ENCODE measurements at regions not wholly inside any gene's neighbourhood (a gene's known extent, or its start where the extent isn't known, plus 50 kb on each side); places are given as distances from the start of the nearest gene placed in this dataset.

DNA sequence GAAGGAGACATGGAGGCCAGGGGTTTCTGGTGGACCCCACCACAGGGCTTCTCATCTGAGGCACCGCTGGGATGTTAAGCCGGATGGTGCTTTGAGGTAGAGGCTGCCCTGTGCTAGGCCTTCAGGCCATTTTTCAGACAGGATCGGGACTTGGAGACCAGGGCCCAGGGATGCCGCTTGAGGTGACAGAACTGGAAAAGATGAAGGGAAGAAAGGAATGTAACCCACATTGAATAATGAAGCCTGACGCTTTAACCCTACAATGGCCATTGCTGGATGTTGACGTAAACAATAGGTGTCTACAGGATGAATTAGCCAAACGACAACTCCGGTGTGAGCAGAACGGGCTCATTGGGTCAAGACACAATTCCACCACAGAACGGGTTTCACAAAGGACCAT, 62.5 kb downstream of the CEBPB start:
- TF ChIP-seq CTCF (optimal IDR thresholded peaks at IDR 0.05 in 1 of 3, IDR thresholded peaks at IDR 0.05 in 1 of 3, conservative IDR thresholded peaks at IDR 0.05 in 1 of 3; ENCODE audit: extremely low read depth in 1 of 3, insufficient read depth in 2 of 3, low read length in 3 of 3) = no peak
- TF ChIP-seq EZH2 (IDR thresholded peaks at IDR 0.05; ENCODE audit: low read length) = no peak

All from keratinocyte (primary cell).